Mesodermal cell (in vitro differentiated cells): ENCODE measurements at regions not wholly inside any gene's neighbourhood (a gene's known extent, or its start where the extent isn't known, plus 50 kb on each side); places are given as distances from the start of the nearest gene placed in this dataset.
"Not testable (repeated sequence)": the region's sequence is repeated elsewhere in the genome, so short reads cannot be mapped to it uniquely, and the experiment has no call there.

Source experiments
- H3K27ac ChIP-seq: 2 replicates; pipeline ENCODE4 v1.7.0; 2013; ENCODE audit warnings: mild to moderate bottlenecking, low read depth, low read length, moderate library complexity; ENCODE audit not compliant: severe bottlenecking
- H3K36me3 ChIP-seq: 2 replicates; pipeline ENCODE4 v1.7.1; 2013; ENCODE audit warnings: mild to moderate bottlenecking, low read length, moderate library complexity; ENCODE audit not compliant: control insufficient read depth, insufficient read depth
- H3K4me1 ChIP-seq: one replicate; pipeline ENCODE4 v1.7.1; 2013; ENCODE audit warnings: mild to moderate bottlenecking, low read length; ENCODE audit not compliant: insufficient read depth, control insufficient read depth, poor library complexity, severe bottlenecking
- H3K4me3 ChIP-seq: 2 replicates; pipeline ENCODE4 v1.7.0; 2013; ENCODE audit warnings: low read length, control low read depth, mild to moderate bottlenecking; ENCODE audit not compliant: insufficient read depth, poor library complexity, severe bottlenecking; ENCODE audit errors: extremely low read depth
- H3K9me3 ChIP-seq: 2 replicates; pipeline ENCODE4 v1.7.1; 2013; ENCODE audit warnings: mild to moderate bottlenecking, low read length, moderate library complexity; ENCODE audit not compliant: control insufficient read depth
- WGBS, 2 experiments: methylation state at CpG; one replicate each; pipeline ENCODE4 v1.1.5; 2013; ENCODE audit warnings: missing lambda C conversion rate in 2 of 2; ENCODE audit not compliant: insufficient coverage in 2 of 2; 5-methylcytosine and 5-hydroxymethylcytosine counted together

GRCh38 chrX:146581981-146582712 is 227.4 kb upstream of the CXorf51B start:
- no CpG with 5 or more reads among the region's 5 CpGs for WGBS, 2 experiments

GRCh38 chrX:146602246-146602645 is 207.3 kb upstream of the CXorf51B start:
- Histone ChIP-seq H3K4me1 (no peaks in the 10 kb centered on the region), H3K27ac (no peak overlapping the region), H3K9me3 (no peaks in the 10 kb centered on the region), H3K36me3 (no peaks in the 10 kb centered on the region), H3K4me3 (no peak overlapping the region)
- 53% methylated on average over 4 of the region's 6 CpGs; no CpG with 5 or more reads in 1 of the 2 experiments for WGBS, 2 experiments

More at GRCh38 chrX:146581981-146582712, 227.4 kb upstream of the CXorf51B start:
- Histone ChIP-seq H3K36me3 (no peaks in the 10 kb centered on the region), H3K4me1 (no peaks in the 10 kb centered on the region), H3K27ac (no peak overlapping the region), H3K9me3 (no peaks in the 10 kb centered on the region), H3K4me3 (no peak overlapping the region)

- Histone ChIP-seq H3K4me3 (no peak overlapping the region), H3K4me1 (no peaks in the 10 kb centered on the region), H3K9me3 (no peaks in the 10 kb centered on the region), H3K36me3 (no peaks in the 10 kb centered on the region), H3K27ac (no peak overlapping the region)
- no CpG with 5 or more reads among the region's 2 CpGs for WGBS, 2 experiments
Observed at GRCh38 chrX:146604196-146604595, 205.4 kb upstream of the CXorf51B start.

- no peak overlapping the region for H3K4me3 ChIP-seq
- no peaks in the 10 kb centered on the region for H3K4me1 ChIP-seq
- H3K9me3 ChIP-seq: no peaks in the 10 kb centered on the region
- WGBS, 2 experiments: 90% methylated on average over 3 of the region's 17 CpGs; no CpG with 5 or more reads in 1 of the 2 experiments
- H3K36me3 ChIP-seq: no peaks in the 10 kb centered on the region
- H3K27ac ChIP-seq: peak overlapping the region; percentile 69
Observed at GRCh38 chrX:146614663-146615478, 194.7 kb upstream of the CXorf51B start.

GRCh38 chrX:146615628-146616348 is 193.8 kb upstream of the CXorf51B start:
- Histone ChIP-seq H3K36me3 (no peaks in the 10 kb centered on the region), H3K4me1 (no peaks in the 10 kb centered on the region), H3K9me3 (no peaks in the 10 kb centered on the region), H3K4me3 (no peak overlapping the region), H3K27ac (peak overlapping the region; percentile 69)
- 20% methylated on average over 1 of the region's 6 CpGs; no CpG with 5 or more reads in 1 of the 2 experiments for WGBS, 2 experiments

- not testable (repeated sequence) for H3K36me3 ChIP-seq, H3K9me3 ChIP-seq, H3K27ac ChIP-seq, H3K4me3 ChIP-seq, H3K4me1 ChIP-seq
- WGBS, 2 experiments: 90% methylated on average over 2 of the region's 29 CpGs; no CpG with 5 or more reads in 1 of the 2 experiments
Observed at GRCh38 chrX:146619943-146620342, 189.6 kb upstream of the CXorf51B start.

- WGBS, 2 experiments: no CpG with 5 or more reads among the region's 1 CpG
- Histone ChIP-seq H3K27ac (no peak overlapping the region), H3K36me3 (no peaks in the 10 kb centered on the region), H3K4me3 (no peak overlapping the region), H3K4me1 (no peaks in the 10 kb centered on the region), H3K9me3 (no peaks in the 10 kb centered on the region)
Observed at GRCh38 chrX:146658379-146658778, 151.2 kb upstream of the CXorf51B start.

- no peak overlapping the region for H3K4me3 ChIP-seq
- H3K4me1 ChIP-seq: no peaks in the 10 kb centered on the region
- no peak overlapping the region for H3K27ac ChIP-seq
- no peaks in the 10 kb centered on the region for H3K36me3 ChIP-seq
- no peaks in the 10 kb centered on the region for H3K9me3 ChIP-seq
- 90% methylated on average over 1 of the region's 2 CpGs; no CpG with 5 or more reads in 1 of the 2 experiments for WGBS, 2 experiments
Observed at GRCh38 chrX:146707781-146708180, 101.8 kb upstream of the CXorf51B start.

GRCh38 chrX:146708866-146709265 is 100.7 kb upstream of the CXorf51B start:
- H3K4me1 ChIP-seq, H3K36me3 ChIP-seq, H3K4me3 ChIP-seq, H3K27ac ChIP-seq, H3K9me3 ChIP-seq: not testable (repeated sequence)
- no CpG with 5 or more reads among the region's 5 CpGs for WGBS, 2 experiments

GRCh38 chrX:146754268-146754667 is 55.3 kb upstream of the CXorf51B start:
- H3K4me3 ChIP-seq: no peak overlapping the region
- WGBS, 2 experiments: 0% methylated on average over 1 of the region's 3 CpGs; no CpG with 5 or more reads in 1 of the 2 experiments
- no peak overlapping the region for H3K27ac ChIP-seq
- H3K9me3 ChIP-seq: no peaks in the 10 kb centered on the region
- no peaks in the 10 kb centered on the region for H3K36me3 ChIP-seq
- no peaks in the 10 kb centered on the region for H3K4me1 ChIP-seq
